ENCODE measurements at regions not wholly inside any gene's neighbourhood (a gene's known extent, or its start where the extent isn't known, plus 50 kb on each side); places are given as distances from the start of the nearest gene placed in this dataset.
"Not testable (repeated sequence)": the region's sequence is repeated elsewhere in the genome, so short reads cannot be mapped to it uniquely, and the experiment has no call there.

GRCh38 chr21:18129526-18129925, 115.1 kb upstream of the CHODL start:
- no peak for ATAC-seq (ENCODE audit: poor library complexity)
- no peak for DNase-seq
- intact Hi-C loops (cut with DNase I): no loop called here

GRCh38 chr21:18118566-18118965, 126.1 kb upstream of the CHODL start:
- ATAC-seq (ENCODE audit: poor library complexity): no peak
- no peak for DNase-seq
- intact Hi-C loops (cut with DNase I): no loop called here

- ATAC-seq (ENCODE audit: poor library complexity) (no peak), DNase-seq (no peak)
- intact Hi-C loops (cut with DNase I): no loop called here
These were observed 127.5 kb upstream of the CHODL start for GRCh38 chr21:18117176-18117575.

GRCh38 chr21:18114810-18115209, 129.8 kb upstream of the CHODL start:
- no peak for DNase-seq
- intact Hi-C loops (cut with DNase I): no loop called here
- ATAC-seq (ENCODE audit: poor library complexity): no peak

GRCh38 chr21:18104802-18105201, 139.8 kb upstream of the CHODL start:
- DNase-seq: no peak
- intact Hi-C loops (cut with DNase I): no loop called here
- no peak for ATAC-seq (ENCODE audit: poor library complexity)

- intact Hi-C loops (cut with DNase I); ATAC-seq (ENCODE audit: poor library complexity); DNase-seq: not testable (repeated sequence)
These were observed 148.2 kb upstream of the CHODL start for GRCh38 chr21:18096413-18096812.

- intact Hi-C loops (cut with DNase I): no loop called here
These were observed 154.8 kb upstream of the CHODL start for GRCh38 chr21:18089786-18090185.

GRCh38 chr21:18070392-18070791, 174.2 kb upstream of the CHODL start:
- intact Hi-C loops (cut with DNase I): no loop called here
- ATAC-seq (ENCODE audit: poor library complexity) (no peak), DNase-seq (no peak)

More at GRCh38 chr21:18089786-18090185, 154.8 kb upstream of the CHODL start:
- no peak for DNase-seq
- no peak for ATAC-seq (ENCODE audit: poor library complexity)

GRCh38 chr21:18069875-18070274, 174.8 kb upstream of the CHODL start:
- DNase-seq (no peak), ATAC-seq (ENCODE audit: poor library complexity) (no peak)
- intact Hi-C loops (cut with DNase I): no loop called here

GRCh38 chr21:18060402-18060801, 184.2 kb upstream of the CHODL start:
- intact Hi-C loops (cut with DNase I): no loop called here
- DNase-seq (no peak), ATAC-seq (ENCODE audit: poor library complexity) (no peak)

GRCh38 chr21:18058731-18059398, 185.8 kb upstream of the CHODL start:
- intact Hi-C loops (cut with DNase I): no loop called here
- DNase-seq (no peak), ATAC-seq (ENCODE audit: poor library complexity) (no peak)

- DNase-seq (no peak), ATAC-seq (ENCODE audit: poor library complexity) (no peak)
- intact Hi-C loops (cut with DNase I): no loop called here
These were observed 191.5 kb upstream of the CHODL start for GRCh38 chr21:18053151-18053550.

- DNase-seq (no peak), ATAC-seq (ENCODE audit: poor library complexity) (no peak)
- intact Hi-C loops (cut with DNase I): no loop called here
These were observed 195.2 kb upstream of the CHODL start for GRCh38 chr21:18049461-18049860.

GRCh38 chr21:18041012-18041411, 203.6 kb upstream of the CHODL start:
- DNase-seq (no peak), ATAC-seq (ENCODE audit: poor library complexity) (peak; percentile 41)
- intact Hi-C loops (cut with DNase I): no loop called here

GRCh38 chr21:18030248-18030647, 211.1 kb upstream of the C21orf91 start:
- DNase-seq: no peak
- intact Hi-C loops (cut with DNase I): no loop called here
- ATAC-seq (ENCODE audit: poor library complexity): no peak

- DNase-seq (no peak), ATAC-seq (ENCODE audit: poor library complexity) (no peak)
- intact Hi-C loops (cut with DNase I): no loop called here
These were observed 207.2 kb upstream of the C21orf91 start for GRCh38 chr21:18026359-18026758.

- ATAC-seq (ENCODE audit: poor library complexity) (no peak), DNase-seq (no peak)
- intact Hi-C loops (cut with DNase I): no loop called here
These were observed 204.6 kb upstream of the C21orf91 start for GRCh38 chr21:18023711-18024110.

- ATAC-seq (ENCODE audit: poor library complexity) (no peak), DNase-seq (no peak)
- intact Hi-C loops (cut with DNase I): no loop called here
These were observed 204.0 kb upstream of the C21orf91 start for GRCh38 chr21:18023157-18023556.

- no peak for DNase-seq
- ATAC-seq (ENCODE audit: poor library complexity): no peak
- intact Hi-C loops (cut with DNase I): no loop called here
These were observed 188.0 kb upstream of the C21orf91 start for GRCh38 chr21:18007121-18007520.

GRCh38 chr21:18006691-18007090, 187.5 kb upstream of the C21orf91 start:
- intact Hi-C loops (cut with DNase I): no loop called here
- DNase-seq (no peak), ATAC-seq (ENCODE audit: poor library complexity) (no peak)

GRCh38 chr21:18002393-18002792, 183.2 kb upstream of the C21orf91 start:
- DNase-seq: no peak
- intact Hi-C loops (cut with DNase I): no loop called here
- no peak for ATAC-seq (ENCODE audit: poor library complexity)
